Panc1 (cell line): ENCODE measurements at regions not wholly inside any gene's neighbourhood (a gene's known extent, or its start where the extent isn't known, plus 50 kb on each side); places are given as distances from the start of the nearest gene placed in this dataset.

Experiments
- ATAC-seq: fragments of 200-7000 bp; cut with Tn5 transposase; 2 replicates; pipeline ENCODE4 v1.9.1; 2020; ENCODE audit warnings: mild to moderate bottlenecking, moderate library complexity
- BruUV-seq: library from RNA; stranded (reverse); fragments of 400-500 nt; replicated peaks from 2 replicates; lab custom pipeline; 2021; lab: Mats Ljungman, UMichigan
- CTCF ChIA-PET: fragments of 300-600 bp; sonication (Branson Sonifier 250); formaldehyde crosslinking; loops from one replicate; lab custom pipeline; 2022; ENCODE audit warnings: antibody characterized with exemption; lab: Charles Lee
- POLR2A ChIA-PET: fragments of 300-600 bp; sonication (Branson Sonifier 250); formaldehyde crosslinking; loops from one replicate; lab custom pipeline; 2022; ENCODE audit warnings: antibody characterized with exemption; lab: Charles Lee
- DNase-seq: peaks from one replicate; pipeline ENCODE4 v3.0.0-alpha.2; 2010; ENCODE audit warnings: low read depth, low spot score
- H3K27ac ChIP-seq: 2 replicates; pipeline ENCODE4 v1.5.1; 2011; ENCODE audit warnings: mild to moderate bottlenecking, low read length, inconsistent platforms
- H3K27me3 ChIP-seq: fragments of 200-500 bp; sonication (Bioruptor generic); 2 replicates; pipeline ENCODE4 v1.6.0; 2014; ENCODE audit warnings: low read length, inconsistent platforms; ENCODE audit not compliant: control insufficient read depth, insufficient read depth
- H3K36me3 ChIP-seq: fragments of 200-500 bp; sonication (Bioruptor generic); 2 replicates; pipeline ENCODE4 v1.5.1; 2014; ENCODE audit warnings: inconsistent platforms, mild to moderate bottlenecking, low read length, moderate library complexity; ENCODE audit not compliant: control insufficient read depth, insufficient read depth
- H3K4me1 ChIP-seq: 2 replicates; pipeline ENCODE4 v1.5.1; 2011; ENCODE audit warnings: inconsistent platforms, mild to moderate bottlenecking, low read length, moderate library complexity; ENCODE audit not compliant: control insufficient read depth, insufficient read depth
- H3K4me3 ChIP-seq, 2 experiments: 2 replicates each; pipeline ENCODE4 v1.5.1; 2011 to 2012; ENCODE audit warnings: low read depth in 2 of 2, low read length in 2 of 2, mild to moderate bottlenecking in 2 of 2, inconsistent platforms in 1 of 2, moderate library complexity in 1 of 2
- H3K9me3 ChIP-seq: fragments of 200-500 bp; sonication (Bioruptor generic); 2 replicates; pipeline ENCODE4 v1.5.1; 2014; ENCODE audit warnings: low read depth, mild to moderate bottlenecking, inconsistent platforms, low read length, moderate library complexity; ENCODE audit not compliant: control insufficient read depth, insufficient read depth
- CTCF ChIP-seq: fragments of 450-650 bp; IDR thresholded peaks from 2 replicates; pipeline ENCODE4 v1.5.1; 2017; ENCODE audit warnings: mild to moderate bottlenecking
- POLR2AphosphoS5 ChIP-seq: IDR thresholded peaks from 2 replicates; pipeline ENCODE4 v1.6.1; 2012; ENCODE audit warnings: mild to moderate bottlenecking, low read depth, low read length, moderate library complexity
- REST ChIP-seq, 2 experiments: IDR thresholded peaks; 2 replicates each; pipeline ENCODE4 v1.6.1; 2011 to 2012; ENCODE audit warnings: low read depth in 2 of 2, control low read depth in 1 of 2, low read length in 1 of 2, mild to moderate bottlenecking in 1 of 2, moderate library complexity in 1 of 2; ENCODE audit not compliant: insufficient read depth in 1 of 2
- SIN3A ChIP-seq: IDR thresholded peaks from 2 replicates; pipeline ENCODE4 v1.6.1; 2012; ENCODE audit warnings: low read depth, mild to moderate bottlenecking, low read length, moderate library complexity, borderline replicate concordance; ENCODE audit not compliant: insufficient read depth
- TCF7L2 ChIP-seq: IDR thresholded peaks from 2 replicates; pipeline ENCODE4 v1.6.1; 2011; ENCODE audit warnings: mild to moderate bottlenecking, low read depth, low read length, inconsistent platforms
- in situ Hi-C: cut with HindIII; loops from 2 replicates; pipeline ENCODE4 v1.10.0; 2016; ENCODE audit warnings: low sequenced_read_pairs, low pct_unique_long_range_greater_than_20kb
- intact Hi-C: fragments of 100-400 bp; cut with micrococcal nuclease; formaldehyde crosslinking; loops from one replicate; pipeline ENCODE4 v1.10.0; 2022; ENCODE audit not compliant: unreplicated experiment

- POLR2A ChIA-PET: no interaction called here
- H3K27me3 ChIP-seq: no peaks in the 10 kb centered on the region
- no TSS peak for BruUV-seq
Measured at GRCh38 chr2:120995152-120995551, 259.5 kb downstream of the GLI2 start.

GRCh38 chr2:120995656-120996190, 260.1 kb downstream of the GLI2 start:
- H3K27me3 ChIP-seq: no peaks in the 10 kb centered on the region
- H3K4me1 ChIP-seq: no peaks in the 10 kb centered on the region
- H3K9me3 ChIP-seq: no peaks in the 10 kb centered on the region
- TF ChIP-seq SIN3A (no peak), POLR2AphosphoS5 (no peak), CTCF (no peak), TCF7L2 (no peak), REST (IDR thresholded peaks at IDR 0.05; ENCODE audit: insufficient read depth in 1 of 2, low read depth in 2 of 2, low read length in 1 of 2) (no peak)
- POLR2A ChIA-PET: no interaction called here
- H3K27ac ChIP-seq: no peak overlapping the region
- ATAC-seq (no peak; the same call in 1 of the 2 replicates), DNase-seq (no peak)
- no TSS peak for BruUV-seq
- CTCF ChIA-PET: no interaction called here
- in situ Hi-C loops: no loop called here
- intact Hi-C loops: no loop called here
- no peaks in the 10 kb centered on the region for H3K36me3 ChIP-seq
- H3K4me3 ChIP-seq: no peak overlapping the region

More at GRCh38 chr2:120995152-120995551, 259.5 kb downstream of the GLI2 start:
- CTCF ChIA-PET: no interaction called here
- no peak for TF ChIP-seq SIN3A
- no peak for TF ChIP-seq REST (IDR thresholded peaks at IDR 0.05; ENCODE audit: insufficient read depth in 1 of 2, low read depth in 2 of 2, low read length in 1 of 2)
- no peak for TF ChIP-seq POLR2AphosphoS5
- no peak for TF ChIP-seq CTCF
- no peak for TF ChIP-seq TCF7L2
- Histone ChIP-seq H3K4me1 (no peaks in the 10 kb centered on the region), H3K36me3 (no peaks in the 10 kb centered on the region), H3K9me3 (no peaks in the 10 kb centered on the region), H3K27ac (no peak overlapping the region), H3K4me3 (no peak overlapping the region)
- intact Hi-C loops: no loop called here
- DNase-seq (no peak), ATAC-seq (no peak)
- in situ Hi-C loops: no loop called here
